ENCODE measurements at regions not wholly inside any gene's neighbourhood (a gene's known extent, or its start where the extent isn't known, plus 50 kb on each side); places are given as distances from the start of the nearest gene placed in this dataset.

GRCh38 chr3:18761530-18761929, 336.4 kb upstream of the SATB1 start:
- Histone ChIP-seq H3K9me3 (ENCODE audit: control insufficient read depth, insufficient read depth, low read length) (0 out of 2 replicates have a peak, but pooled peaks cover 2% of the 10 kb centered on the region), H2BK5ac (ENCODE audit: low read depth, low read length, poor library complexity, severe bottlenecking) (no peak overlapping the region), H2AK9ac (replicated peaks; ENCODE audit: low read depth, low read length, poor library complexity) (no peak overlapping the region), H4K8ac (ENCODE audit: low read depth in 2 of 2, low read length in 2 of 2) (no peak overlapping the region), H3K56ac (ENCODE audit: extremely low read depth, insufficient read depth, low read length) (no peak overlapping the region), H3K18ac (ENCODE audit: low read depth, low read length) (no peak overlapping the region), H3K27ac (ENCODE audit: insufficient read depth, low read length) (no peak overlapping the region), H3K27me3 (ENCODE audit: control insufficient read depth, insufficient read depth, low read length) (no peaks in the 10 kb centered on the region), H3K14ac (replicated peaks; ENCODE audit: low read depth, low read length) (no peak overlapping the region), H3K9me1 (ENCODE audit: insufficient read depth, low read length) (no peaks in the 10 kb centered on the region), H3K4me3 (ENCODE audit: insufficient read depth, low read depth, low read length) (no peak overlapping the region), H4K5ac (ENCODE audit: low read depth, low read length) (no peak overlapping the region), H3K9ac (ENCODE audit: low read depth, low read length) (no peak overlapping the region), H3K36me3 (ENCODE audit: control insufficient read depth, insufficient read depth, low read length) (no peaks in the 10 kb centered on the region), H3K79me1 (ENCODE audit: low read depth in 1 of 2, low read length in 2 of 2) (no peaks in the 10 kb centered on the region), H4K20me1 (ENCODE audit: insufficient read depth, low read length) (no peaks in the 10 kb centered on the region), H3K4me2 (ENCODE audit: low read depth, low read length) (no peak overlapping the region), H4K91ac (ENCODE audit: insufficient read depth, low read depth, low read length) (no peak overlapping the region), H2AK5ac (ENCODE audit: low read depth, low read length) (no peak overlapping the region), H2BK120ac (ENCODE audit: low read depth, low read length) (no peak overlapping the region), H3K23ac (ENCODE audit: low read depth, low read length) (no peak overlapping the region), H2BK20ac (ENCODE audit: low read depth, low read length) (no peak overlapping the region), H2AFZ (replicated peaks; ENCODE audit: low read length, poor library complexity) (no peak overlapping the region), H2BK15ac (ENCODE audit: low read depth, low read length) (no peak overlapping the region), H3K4me1 (ENCODE audit: control insufficient read depth, insufficient read depth, low read length) (no peaks in the 10 kb centered on the region), H3K4ac (ENCODE audit: low read depth, low read length) (no peak overlapping the region)
- intact Hi-C loops (cut with micrococcal nuclease) (no loop called here), in situ Hi-C loops (cut with MboI; ENCODE audit: low sequenced_read_pairs) (no loop called here), dilution Hi-C loops (cut with HindIII; ENCODE audit: low sequenced_read_pairs, unreplicated experiment) (no loop called here)
- CTCF ChIA-PET = no interaction called here
- BruUV-seq (replicated peaks) = no TSS peak
- DNase-seq = no peak
- ATAC-seq (ENCODE audit: low read depth) = no peak
- 20% methylated on average over 4 of the region's 5 CpGs; no CpG with 5 or more reads in 1 of the 2 experiments for WGBS, 2 experiments (ENCODE audit: extremely low coverage in 2 of 2, insufficient read length in 1 of 2)
- POLR2A ChIA-PET (ENCODE audit: unreplicated experiment) = no interaction called here
- TF ChIP-seq POLR2A (IDR thresholded peaks at IDR 0.05; ENCODE audit: low read depth, low read length) (no peak), MAFK (IDR thresholded peaks at IDR 0.05; ENCODE audit: low read depth, low read length) (no peak), USF2 (IDR thresholded peaks at IDR 0.05; ENCODE audit: low read depth, low read length) (no peak), RCOR1 (IDR thresholded peaks at IDR 0.05; ENCODE audit: insufficient replicate concordance, low read length) (no peak)
